ENCODE measurements at regions not wholly inside any gene's neighbourhood (a gene's known extent, or its start where the extent isn't known, plus 50 kb on each side); places are given as distances from the start of the nearest gene placed in this dataset.

- 0 out of 2 replicates have a peak, but pooled peaks have one; percentile 22 for TF ChIP-seq RERE (CRISPR knock-in tag; IDR thresholded peaks at IDR 0.05; ENCODE audit: low read depth)
- no peak for TF ChIP-seq FOXA1 (IDR thresholded peaks at IDR 0.05)
- peak; percentile 72 for TF ChIP-seq FOXA1 (CRISPR knock-in tag; IDR thresholded peaks at IDR 0.05)
- no peak for TF ChIP-seq AGO1 (IDR thresholded peaks at IDR 0.05; ENCODE audit: low read depth, low read length, poor library complexity, severe bottlenecking)
- TF ChIP-seq ZNF207 (IDR thresholded peaks at IDR 0.05; ENCODE audit: borderline replicate concordance): no peak
- TF ChIP-seq MIER3 (CRISPR knock-in tag; IDR thresholded peaks at IDR 0.05; ENCODE audit: borderline replicate concordance): 0 out of 2 replicates have a peak, but pooled peaks have one; percentile 55
- peak; percentile 84; the same call in 1 of the 2 replicates for TF ChIP-seq ZNF281 (CRISPR knock-in tag; IDR thresholded peaks at IDR 0.05; ENCODE audit: borderline replicate concordance)
- TF ChIP-seq ZNF275 (CRISPR knock-in tag; IDR thresholded peaks at IDR 0.05; ENCODE audit: borderline replicate concordance): no peak
- TF ChIP-seq FOSL2 (CRISPR knock-in tag; IDR thresholded peaks at IDR 0.05): peak; percentile 59
- no peak for TF ChIP-seq ZBTB2 (CRISPR knock-in tag; IDR thresholded peaks at IDR 0.05; ENCODE audit: low read depth)
- TF ChIP-seq SRSF1 (optimal IDR thresholded peaks at IDR 0.05; ENCODE audit: low read depth, low read length): no peak
- no peak for TF ChIP-seq HOXA5 (CRISPR knock-in tag; IDR thresholded peaks at IDR 0.05)
- peak; percentile 92 for TF ChIP-seq BCL6 (CRISPR knock-in tag; IDR thresholded peaks at IDR 0.05)
- TF ChIP-seq ISX (CRISPR knock-in tag; conservative IDR thresholded peaks at IDR 0.05): no peak
- TF ChIP-seq ZGPAT (CRISPR knock-in tag; IDR thresholded peaks at IDR 0.05): peak; percentile 47
- TF ChIP-seq ZNF230 (CRISPR knock-in tag; IDR thresholded peaks at IDR 0.05): no peak
Observed at GRCh38 chr7:17016402-17017010, 134.7 kb upstream of the AGR3 start (continued).

Data from HepG2 (cell line).